ENCODE measurements at regions not wholly inside any gene's neighbourhood (a gene's known extent, or its start where the extent isn't known, plus 50 kb on each side); places are given as distances from the start of the nearest gene placed in this dataset.
"Not testable (repeated sequence)": the region's sequence is repeated elsewhere in the genome, so short reads cannot be mapped to it uniquely, and the experiment has no call there.

GRCh38 chr1:222012816-222013215 lies 270.9 kb upstream of the DUSP10 start:
- DNase-seq (ENCODE audit: low read depth in 2 of 3, low spot score in 1 of 3), result no peak

- no peak for DNase-seq (ENCODE audit: low read depth in 2 of 3, low spot score in 1 of 3)
Observed at GRCh38 chr1:222010306-222010705, 268.4 kb upstream of the DUSP10 start.

DNA sequence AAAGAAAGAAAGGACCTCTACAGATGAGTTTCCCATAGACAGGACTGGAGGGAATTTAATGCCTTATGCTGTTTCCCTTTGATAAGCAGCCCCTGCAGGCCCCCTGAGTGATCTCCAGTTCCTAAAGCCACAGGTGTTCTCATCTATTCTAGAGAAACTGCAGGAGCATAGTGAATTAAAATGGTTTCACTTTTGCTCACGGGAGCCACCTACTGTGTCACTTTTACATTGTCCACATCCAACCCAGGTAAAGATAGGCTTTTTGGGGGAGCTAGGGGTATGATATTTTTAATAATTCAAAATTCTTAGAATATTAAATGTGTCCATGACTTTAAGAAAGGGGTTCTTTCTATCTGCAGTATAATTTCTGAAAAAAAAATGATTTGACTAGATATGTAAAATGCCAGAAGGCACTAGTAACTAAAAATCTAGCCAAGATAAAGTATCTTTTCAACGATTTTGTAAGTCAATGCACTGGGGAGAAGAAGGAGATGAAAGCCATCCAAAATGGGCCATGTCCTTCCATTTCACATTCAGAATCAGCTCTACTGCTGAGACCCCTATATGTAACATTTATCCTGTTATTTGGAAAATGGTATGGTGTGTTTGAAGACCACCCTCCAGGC lies 267.3 kb upstream of the DUSP10 start:
- DNase-seq (ENCODE audit: low read depth in 2 of 3, low spot score in 1 of 3), result peak in 1 of 3 donors; percentile 16

GRCh38 chr1:222006715-222007114 lies 264.8 kb upstream of the DUSP10 start:
- no peak for DNase-seq (ENCODE audit: low read depth in 2 of 3, low spot score in 1 of 3)

DNA sequence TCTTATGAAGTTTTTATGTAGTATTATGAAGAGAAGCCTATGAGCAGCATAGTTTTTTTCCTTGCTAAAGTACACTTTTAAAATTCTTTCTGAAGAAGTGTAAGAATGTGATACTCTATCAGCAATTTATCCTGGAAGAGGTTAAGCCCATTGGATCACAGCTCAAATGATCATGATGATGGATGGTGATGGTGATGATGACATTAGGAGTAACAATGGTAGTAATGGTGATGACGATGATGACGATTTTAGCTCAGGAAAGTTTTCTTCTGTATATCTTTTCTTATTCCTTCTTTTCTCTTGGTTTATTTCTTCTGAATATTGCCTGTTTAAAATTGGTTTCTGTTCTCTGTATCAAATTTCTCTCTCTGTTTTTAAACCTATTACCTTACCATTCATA lies 262.9 kb upstream of the DUSP10 start:
- no peak for DNase-seq (ENCODE audit: low read depth in 2 of 3, low spot score in 1 of 3)

GRCh38 chr1:222004034-222004433 lies 262.1 kb upstream of the DUSP10 start:
- no peak for DNase-seq (ENCODE audit: low read depth in 2 of 3, low spot score in 1 of 3)

DNA sequence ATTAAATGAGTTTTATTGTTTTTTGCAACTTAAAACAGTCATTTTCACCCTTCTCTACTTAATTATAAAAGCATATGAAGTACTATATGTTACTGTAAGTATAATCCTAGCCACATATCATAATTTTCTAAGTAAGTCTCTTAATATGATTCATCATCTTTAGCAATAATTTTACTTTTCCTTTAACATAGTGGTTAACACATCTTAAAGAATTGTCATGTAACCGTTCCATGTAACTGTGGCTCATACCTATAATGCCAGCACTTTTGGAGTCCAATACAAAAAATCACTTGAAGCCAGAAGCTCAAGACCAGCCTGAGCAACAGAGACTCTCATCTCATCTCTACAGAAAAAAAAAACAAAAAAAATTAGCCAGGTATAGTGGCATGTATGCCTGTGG lies 260.6 kb upstream of the DUSP10 start:
- DNase-seq (ENCODE audit: low read depth in 2 of 3, low spot score in 1 of 3), result no peak

- DNase-seq (ENCODE audit: low read depth in 2 of 3, low spot score in 1 of 3), result no peak
Observed at GRCh38 chr1:222000131-222000530, 258.2 kb upstream of the DUSP10 start.

- no peak for DNase-seq (ENCODE audit: low read depth in 2 of 3, low spot score in 1 of 3)
Observed at GRCh38 chr1:221998781-221999180, 256.9 kb upstream of the DUSP10 start.

GRCh38 chr1:221998186-221998612 lies 256.3 kb upstream of the DUSP10 start:
- no peak for DNase-seq (ENCODE audit: low read depth in 2 of 3, low spot score in 1 of 3)

DNA sequence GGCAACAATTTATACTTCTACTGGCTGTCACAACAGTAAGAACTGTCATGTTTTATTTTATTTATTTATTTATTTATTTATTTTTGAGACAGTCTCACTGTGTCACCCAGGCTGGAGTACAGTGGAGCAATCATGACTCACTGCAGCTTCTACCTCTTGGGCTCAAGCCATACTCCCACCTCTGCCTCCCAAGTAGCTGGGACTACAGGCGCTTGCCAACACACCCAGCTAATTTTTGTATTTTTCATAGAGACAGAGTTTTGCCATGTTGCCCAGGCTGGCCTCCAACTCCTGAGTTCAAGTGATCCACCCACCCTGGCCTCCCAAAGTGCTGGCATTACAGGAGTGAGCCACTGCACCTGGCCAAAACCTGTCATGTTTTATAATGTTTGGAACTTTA lies 255.1 kb upstream of the DUSP10 start:
- not testable (repeated sequence) for DNase-seq (ENCODE audit: low read depth in 2 of 3, low spot score in 1 of 3)

DNA sequence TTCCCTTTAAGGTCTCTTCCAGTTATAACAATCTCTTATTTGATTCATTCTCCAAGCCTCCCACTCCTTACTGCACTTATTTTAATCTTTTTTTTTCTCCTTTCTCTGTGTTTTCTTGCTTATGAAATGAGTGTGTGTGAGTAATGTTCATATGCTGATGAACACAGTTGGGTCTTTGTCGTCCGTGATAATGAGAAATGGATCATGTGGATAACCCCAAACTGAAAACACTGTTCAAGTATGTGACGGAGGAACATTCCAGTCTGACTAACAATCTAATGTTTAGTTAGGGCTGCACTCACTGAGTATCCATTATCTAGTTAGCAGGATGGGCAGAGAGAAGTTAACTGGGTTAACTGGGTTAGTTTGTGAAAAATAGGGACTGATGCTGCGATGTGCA lies 253.1 kb upstream of the DUSP10 start:
- DNase-seq (ENCODE audit: low read depth in 2 of 3, low spot score in 1 of 3), result no peak

DNA sequence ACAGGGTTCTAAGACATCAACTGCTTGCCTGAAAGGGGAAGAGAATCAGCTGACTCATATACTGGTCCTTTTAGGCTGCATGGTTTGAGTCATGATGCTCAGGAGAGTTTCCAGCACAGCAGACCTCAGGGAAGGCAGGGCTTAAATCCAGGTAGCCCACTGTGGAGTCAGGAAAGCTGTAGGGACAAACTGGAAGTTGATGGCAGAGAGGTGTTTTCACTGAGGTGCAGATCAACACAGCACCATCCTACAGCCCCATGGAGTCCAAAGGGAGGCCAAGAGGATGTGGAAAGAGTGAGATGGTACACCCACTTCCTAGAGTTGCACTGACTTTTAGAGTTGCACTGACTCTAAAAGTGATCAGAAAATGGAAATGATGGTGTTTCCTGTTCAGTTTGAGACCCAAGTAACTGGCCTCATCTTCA lies 252.4 kb upstream of the DUSP10 start:
- peak; percentile 14 to 46 (median 15) for DNase-seq (ENCODE audit: low read depth in 2 of 3, low spot score in 1 of 3)

DNA sequence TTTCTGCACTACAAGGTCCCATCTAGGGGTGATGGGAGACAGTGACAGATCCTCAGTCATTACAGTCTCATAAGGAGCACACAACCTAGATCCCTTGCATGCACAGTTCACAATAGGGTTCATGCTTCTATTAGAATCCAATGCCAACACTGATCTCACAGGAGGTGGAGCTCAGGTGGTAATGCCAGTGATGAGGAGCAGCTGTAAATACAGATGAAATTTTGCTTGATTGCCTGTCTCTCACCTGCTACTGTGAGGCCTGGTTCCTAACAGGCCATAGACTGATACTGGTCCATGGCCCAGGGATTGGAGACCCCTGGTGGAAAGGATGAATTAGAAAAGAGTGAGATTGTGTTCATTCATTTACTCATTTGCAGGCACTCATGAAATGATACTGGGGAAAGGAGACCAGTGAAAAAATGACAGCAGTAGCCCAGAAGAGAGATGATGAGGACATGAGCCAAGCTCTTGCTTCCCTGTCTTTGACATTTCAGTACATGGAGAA lies 251.6 kb upstream of the DUSP10 start:
- DNase-seq (ENCODE audit: low read depth in 2 of 3, low spot score in 1 of 3), result no peak

- DNase-seq (ENCODE audit: low read depth in 2 of 3, low spot score in 1 of 3), result no peak
Observed at GRCh38 chr1:221992427-221992826, 250.5 kb upstream of the DUSP10 start.

DNA sequence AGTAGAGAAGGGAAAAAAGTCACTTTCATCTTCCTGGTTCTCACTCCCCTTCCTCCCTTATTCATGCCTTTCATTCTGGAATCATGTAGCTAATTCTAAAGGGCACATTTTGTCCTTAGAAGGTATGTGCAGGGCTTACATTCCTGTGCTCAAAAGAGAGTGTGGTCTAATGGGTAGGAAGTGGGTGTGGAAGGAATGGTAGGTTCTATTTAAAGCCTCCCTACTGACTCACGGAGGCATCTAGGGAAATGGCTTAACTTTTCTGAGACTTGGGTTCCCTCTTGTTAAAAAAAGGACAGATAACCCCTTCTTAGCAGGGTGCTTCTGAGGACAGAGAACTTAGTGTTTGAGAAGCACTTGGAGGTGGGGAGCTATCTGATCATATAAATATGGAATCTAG lies 249.3 kb upstream of the DUSP10 start:
- no peak for DNase-seq (ENCODE audit: low read depth in 2 of 3, low spot score in 1 of 3)

DNA sequence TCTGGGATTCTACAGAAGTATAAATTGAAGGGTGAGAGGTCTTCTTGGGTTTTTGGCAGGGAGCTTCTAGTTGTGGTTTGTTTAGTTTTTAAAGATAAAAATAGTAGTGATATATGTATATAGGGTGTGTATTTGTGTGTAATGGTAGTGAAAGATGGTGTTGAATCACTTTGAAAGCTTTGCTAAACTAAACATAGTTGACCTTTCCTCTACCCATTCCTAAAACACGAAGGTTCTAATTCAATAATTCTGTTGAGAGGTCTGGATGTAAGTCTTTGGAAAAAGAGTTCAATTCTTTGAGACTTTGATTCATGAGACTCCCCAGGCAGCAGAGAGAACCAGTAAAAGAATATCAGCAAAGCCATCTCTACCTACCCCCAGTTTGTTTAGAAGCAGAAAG lies 247.9 kb upstream of the DUSP10 start:
- DNase-seq (ENCODE audit: low read depth in 2 of 3, low spot score in 1 of 3), result no peak

GRCh38 chr1:221988829-221989228 lies 246.9 kb upstream of the DUSP10 start:
- DNase-seq (ENCODE audit: low read depth in 2 of 3, low spot score in 1 of 3), result no peak

- no peak for DNase-seq (ENCODE audit: low read depth in 2 of 3, low spot score in 1 of 3)
Observed at GRCh38 chr1:221987860-221988520, 246.1 kb upstream of the DUSP10 start.

DNA sequence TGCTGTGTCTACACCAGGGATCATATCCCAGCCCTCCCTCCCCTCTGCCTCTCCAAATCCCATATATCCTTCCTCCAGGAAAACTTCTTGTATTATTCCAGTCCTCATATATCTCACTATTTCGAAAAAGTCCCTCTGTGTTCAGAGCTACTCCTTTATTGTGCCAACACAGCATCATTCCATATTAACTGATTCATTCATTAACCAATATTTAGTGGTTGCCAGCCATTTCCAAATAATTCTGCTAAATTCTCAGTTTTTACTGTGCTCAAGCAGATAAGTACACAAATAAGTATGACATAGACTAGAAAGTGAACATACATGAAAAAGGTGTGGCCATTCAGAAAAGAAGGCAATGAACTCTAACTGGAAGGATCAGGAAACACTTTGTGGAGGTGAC lies 241.6 kb upstream of the DUSP10 start:
- no peak for DNase-seq (ENCODE audit: low read depth in 2 of 3, low spot score in 1 of 3)

GRCh38 chr1:221981461-221981860 lies 239.6 kb upstream of the DUSP10 start:
- no peak for DNase-seq (ENCODE audit: low read depth in 2 of 3, low spot score in 1 of 3)

DNA sequence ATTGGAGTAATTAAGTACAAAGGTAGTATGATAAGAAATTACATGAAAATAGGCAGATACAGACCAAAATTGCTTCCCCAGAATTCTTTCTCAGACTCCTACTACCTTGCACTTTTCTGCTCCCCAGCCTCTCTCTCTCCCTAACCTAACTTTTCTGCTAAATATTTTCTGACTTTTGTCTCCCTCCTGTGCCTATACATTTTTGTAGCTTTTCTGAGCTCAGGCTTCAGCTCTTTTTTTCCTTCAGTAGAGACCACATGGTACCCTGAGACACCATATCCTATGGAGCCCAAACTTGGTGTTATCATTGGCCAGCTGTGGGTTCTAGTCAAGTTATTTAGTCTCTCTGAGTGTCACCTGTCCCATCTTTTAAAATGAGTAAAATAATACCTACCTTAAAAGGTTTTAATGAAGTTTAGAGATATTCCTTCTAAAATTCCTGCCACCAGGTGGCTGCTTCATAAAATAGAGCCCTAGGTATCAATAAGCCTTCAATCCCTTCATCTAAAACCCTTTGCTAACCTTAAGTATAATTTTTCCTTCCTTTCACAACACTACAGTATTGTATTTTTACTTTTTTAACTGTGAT lies 237.6 kb upstream of the DUSP10 start:
- DNase-seq (ENCODE audit: low read depth in 2 of 3, low spot score in 1 of 3), result no peak
